NCI-H1436 treated with DMSO at 0.1 percent for 48 hours (cell line): ENCODE measurements at regions not wholly inside any gene's neighbourhood (a gene's known extent, or its start where the extent isn't known, plus 50 kb on each side); places are given as distances from the start of the nearest gene placed in this dataset.
"Not testable (repeated sequence)": the region's sequence is repeated elsewhere in the genome, so short reads cannot be mapped to it uniquely, and the experiment has no call there.

Source experiments
- DNase-seq: peaks from one replicate; lab custom pipeline; 2025; lab: John Stamatoyannopoulos, UW

DNA sequence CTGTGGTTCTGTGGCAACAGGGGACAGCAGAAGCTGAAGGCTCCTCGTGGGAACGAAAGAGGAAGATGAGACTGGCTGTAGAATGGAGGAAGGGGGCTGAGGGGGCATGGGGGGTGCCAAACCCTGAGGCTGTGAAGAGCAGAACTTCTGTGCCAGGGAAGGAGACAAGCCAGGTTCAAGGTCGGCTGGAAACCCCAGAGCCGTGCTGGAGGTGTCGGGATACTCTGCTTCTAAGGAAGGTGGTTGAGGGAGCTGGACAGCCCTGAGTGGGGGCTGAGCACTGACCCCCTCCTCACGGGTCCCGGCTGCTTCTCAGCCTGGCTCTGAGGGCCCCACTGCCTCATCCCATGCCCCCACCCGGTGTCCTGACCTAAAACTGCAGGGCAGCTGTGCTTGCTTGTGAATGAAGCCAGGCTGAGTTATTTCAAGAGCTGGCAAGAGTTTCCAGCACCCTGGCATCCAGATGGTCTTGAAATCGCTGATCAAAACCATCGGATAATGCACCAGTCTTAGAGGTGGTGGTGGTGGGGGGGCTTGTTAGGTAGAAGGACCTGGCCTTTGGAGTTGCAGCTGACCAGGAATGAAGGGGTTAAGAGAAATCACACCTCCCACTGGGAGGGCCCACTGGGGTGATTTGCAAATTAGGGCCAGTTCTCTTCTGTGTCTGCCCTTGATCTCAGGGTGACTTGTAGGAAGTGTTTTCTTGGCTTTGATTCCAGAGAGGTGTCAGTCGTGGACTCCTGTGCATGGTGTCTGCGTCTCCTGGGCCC is 218.9 kb upstream of the C1orf174 start:
- DNase-seq: no peak

DNA sequence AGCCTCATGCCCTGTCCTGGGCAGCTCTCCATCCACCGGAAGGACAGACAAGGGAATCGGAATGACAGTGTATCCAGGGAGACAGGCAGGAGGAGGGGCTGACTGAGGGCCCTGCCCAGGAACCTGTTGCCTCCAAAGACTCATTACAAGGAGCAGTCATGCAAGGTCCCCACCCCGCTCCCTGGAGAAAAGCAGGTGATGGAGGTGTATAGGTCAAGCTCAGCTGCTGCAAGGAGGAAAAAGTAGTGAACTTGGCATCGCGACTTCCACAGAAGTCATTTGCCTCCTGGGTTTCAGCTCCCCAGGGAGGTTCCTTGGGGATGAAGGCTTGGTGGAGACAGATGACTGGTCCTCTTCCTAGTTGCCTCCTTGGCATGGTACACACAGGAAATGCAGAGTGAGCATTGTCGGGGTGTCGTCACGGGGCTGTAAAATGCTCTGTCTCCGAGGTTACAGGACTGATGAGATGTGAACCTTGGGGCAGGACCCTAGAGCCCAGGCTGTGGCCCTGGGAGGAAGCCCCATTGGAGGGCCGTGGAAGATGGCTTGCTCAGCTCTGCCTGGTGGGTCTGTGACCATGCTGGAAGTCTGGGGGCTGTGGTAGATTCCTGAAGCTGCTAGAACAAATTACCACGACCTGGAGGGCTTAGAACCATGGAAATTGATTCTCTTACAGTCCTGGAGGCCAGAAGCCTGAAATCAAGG is 219.6 kb upstream of the C1orf174 start:
- no peak for DNase-seq

- no peak for DNase-seq
These were observed 220.7 kb upstream of the C1orf174 start for GRCh38 chr1:4120557-4121292.

DNA sequence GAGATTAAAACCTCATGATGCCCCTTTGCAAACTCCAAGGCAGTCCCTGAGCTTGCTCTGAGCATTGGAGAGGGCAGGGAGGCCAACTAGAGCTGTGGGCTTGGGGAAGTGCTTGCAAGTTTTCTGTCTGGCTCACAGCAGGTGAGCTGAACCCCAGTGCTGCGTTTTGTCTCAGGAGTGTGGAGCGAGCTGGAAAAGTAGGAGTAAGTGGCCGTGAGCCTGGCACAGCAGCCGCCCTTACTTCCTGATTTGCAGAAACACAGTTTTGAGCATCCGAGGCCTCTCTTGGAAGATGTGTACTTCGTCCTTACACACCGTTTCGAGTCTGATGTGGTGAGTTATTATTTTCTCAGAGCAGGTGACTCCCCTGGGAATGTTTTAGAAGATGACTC is 221.2 kb upstream of the C1orf174 start:
- DNase-seq: no peak

DNA sequence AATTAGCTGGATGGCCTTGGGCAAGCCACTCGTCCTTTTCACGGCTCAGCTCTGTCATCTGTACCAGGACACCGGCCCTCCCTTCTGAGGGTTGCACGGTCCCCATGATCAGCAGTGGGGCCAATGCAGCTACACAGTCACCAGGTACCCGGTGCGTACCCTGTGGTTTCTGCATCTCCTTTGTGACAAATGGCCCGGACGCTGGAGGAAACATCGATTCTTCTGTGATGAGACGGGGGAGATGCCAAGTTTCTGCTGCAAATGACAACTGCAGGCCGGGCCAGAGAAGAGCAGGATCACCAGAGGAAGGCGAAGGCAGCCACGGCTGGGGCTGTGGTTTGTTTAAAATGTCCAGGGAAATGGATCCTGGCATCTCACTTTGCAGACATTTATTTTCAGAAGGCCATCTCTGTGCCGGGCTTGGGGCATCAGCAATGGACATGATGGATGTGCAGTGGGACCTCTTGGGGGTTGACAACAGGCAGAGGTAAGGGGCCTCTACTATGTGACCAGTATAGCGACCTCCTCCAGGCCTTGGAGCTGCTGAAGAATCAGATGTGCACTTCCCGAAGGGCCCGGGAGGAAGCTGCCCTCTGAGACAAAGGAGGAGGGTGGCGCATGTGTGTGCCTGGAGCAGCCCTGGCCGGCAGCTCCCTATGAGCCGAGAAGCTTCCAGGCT is 221.9 kb upstream of the C1orf174 start:
- DNase-seq: no peak

DNA sequence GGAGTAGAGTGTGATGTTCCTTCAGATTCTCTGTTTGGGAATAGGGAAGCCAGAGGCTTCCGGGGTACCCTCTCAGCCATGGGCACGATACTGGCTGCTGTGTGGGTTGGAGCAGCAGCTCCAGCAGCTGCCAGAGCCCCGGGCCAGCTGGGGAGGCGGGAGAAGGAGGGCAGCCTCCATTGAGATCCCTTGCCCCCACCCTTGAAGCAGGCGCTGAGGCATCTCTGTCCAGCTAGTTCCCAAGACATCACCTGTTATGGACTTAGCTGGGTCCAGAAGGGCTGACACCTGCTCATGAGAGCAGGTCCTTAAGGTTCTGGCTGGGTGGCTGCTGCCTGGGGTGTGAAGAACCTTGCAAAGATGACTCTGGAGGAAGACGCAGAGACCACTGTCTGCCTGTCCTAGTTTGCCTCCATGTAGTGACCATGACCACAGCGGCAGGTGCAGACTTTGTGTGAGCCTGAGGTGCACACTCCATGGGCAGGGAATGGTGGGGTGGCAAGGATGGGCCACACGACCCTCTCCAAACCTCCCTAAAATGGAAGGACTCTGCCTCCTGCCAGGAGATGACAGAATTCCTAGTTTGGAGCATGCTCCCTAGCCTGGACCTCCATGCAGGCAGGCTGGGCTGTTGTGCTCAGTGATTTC is 222.6 kb upstream of the C1orf174 start:
- DNase-seq: no peak

DNA sequence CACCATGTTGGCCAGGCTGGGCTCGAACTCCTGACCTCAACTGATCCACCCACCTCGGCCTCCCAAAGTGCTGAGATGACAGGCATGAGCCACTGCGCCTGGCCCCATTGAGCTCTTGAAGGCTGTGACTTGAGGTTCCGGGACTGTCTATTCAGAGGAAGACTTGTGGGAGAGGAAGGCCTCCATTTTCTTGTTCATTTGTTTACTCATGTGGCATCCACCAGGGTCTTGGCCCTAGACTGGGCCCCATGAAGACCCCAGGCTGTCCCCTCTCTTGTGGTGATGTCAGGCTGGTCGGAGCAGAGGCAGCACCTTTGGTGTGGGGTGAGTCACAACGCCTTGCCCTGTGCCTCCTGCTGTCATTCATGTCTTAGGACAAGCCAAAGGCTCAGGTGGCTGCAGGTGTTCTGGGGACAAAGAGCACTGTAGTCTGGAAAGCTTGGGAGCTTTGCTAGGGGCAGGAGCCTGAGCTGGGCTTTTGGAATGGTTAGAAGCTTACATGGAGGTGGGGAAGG is 224.6 kb upstream of the C1orf174 start:
- DNase-seq: no peak

DNA sequence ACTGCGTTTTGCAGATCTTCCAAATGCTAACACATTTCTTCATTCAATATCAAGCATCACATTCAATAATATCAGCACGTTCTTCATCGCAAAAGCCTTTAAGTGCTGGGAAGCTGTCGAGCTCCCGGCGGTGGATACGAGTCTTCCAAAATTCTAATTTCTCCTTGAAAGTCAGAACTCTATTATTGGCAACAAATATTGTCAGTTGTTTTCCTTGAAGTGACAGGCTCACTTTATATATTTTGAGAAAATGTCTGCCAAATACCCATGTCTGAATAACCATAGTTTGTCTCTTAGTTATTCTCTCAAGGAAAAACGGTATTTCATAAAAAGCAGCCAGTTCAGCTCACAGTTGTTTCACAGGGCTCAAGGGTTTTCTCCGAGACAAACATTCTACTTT is 226.2 kb upstream of the C1orf174 start:
- no peak for DNase-seq

DNA sequence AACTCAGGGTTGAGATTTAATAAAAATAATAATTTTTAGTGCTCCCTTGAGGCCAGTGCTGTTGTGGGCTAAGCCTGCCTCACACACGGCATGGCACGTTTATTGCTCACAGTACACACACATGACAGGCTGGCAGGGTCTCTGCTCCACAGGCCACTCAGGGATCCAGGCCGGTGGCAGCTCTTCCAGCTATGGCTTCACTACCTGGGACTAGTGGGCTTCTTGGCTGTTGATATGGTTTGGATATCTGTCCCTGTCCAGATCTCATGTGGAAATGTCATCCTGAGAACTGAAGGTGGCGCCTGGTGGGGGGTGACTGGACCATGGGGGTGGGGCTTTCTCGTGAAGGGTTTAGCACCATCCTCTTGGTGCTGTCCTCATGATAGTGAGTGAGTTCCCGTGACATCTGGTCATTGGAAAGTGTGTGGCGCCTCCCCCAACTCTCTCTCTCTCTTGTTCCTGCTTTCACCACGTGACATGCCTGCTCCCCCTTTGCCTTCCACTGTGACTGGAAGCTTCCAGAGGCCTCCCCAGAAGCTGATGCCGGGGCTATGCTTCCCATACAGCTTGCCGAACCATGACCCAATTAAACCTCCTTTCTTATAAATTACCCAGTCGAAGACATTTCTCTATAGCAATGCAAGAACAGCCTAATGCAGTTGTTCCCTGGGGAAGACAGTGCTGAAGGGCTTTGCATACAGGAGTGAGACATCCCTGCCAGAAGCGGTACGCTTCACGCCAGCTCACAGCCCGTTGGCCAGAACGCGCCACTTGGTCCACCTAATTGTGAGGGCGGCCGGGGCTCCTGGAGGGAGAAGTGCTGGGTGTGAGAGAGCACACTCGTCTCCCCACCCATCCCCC is 226.9 kb upstream of the C1orf174 start:
- no peak for DNase-seq

DNA sequence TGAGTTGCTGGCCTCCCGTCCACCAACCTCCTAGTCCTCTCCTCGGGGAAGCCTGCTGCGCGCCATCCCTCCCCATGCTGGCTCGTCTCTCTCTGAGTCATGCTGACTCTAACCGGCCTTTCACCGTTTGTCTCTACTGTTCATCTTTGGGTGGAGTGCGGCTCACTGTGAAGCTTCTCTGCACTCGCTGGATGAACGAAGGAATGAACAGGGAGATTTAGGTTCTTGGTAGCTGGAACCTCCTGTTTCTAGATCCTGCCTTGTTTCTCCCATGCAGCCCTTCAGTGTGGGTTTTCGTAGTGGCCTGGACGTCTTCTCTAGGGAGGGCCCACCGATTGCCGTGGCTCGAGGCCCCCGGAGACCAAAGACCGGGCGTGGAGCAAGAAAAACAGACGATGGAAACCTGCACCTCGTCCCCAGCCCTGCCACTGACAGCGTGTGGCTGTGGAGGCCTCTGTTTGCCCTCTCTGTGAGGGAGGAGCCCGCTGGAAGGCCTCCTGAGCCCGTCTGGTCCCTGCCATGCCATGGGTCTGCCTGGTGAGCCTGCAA is 227.6 kb upstream of the C1orf174 start:
- DNase-seq: no peak

- no peak for DNase-seq
These were observed 228.5 kb upstream of the C1orf174 start for GRCh38 chr1:4128616-4129015.

- DNase-seq: no peak
These were observed 229.6 kb upstream of the C1orf174 start for GRCh38 chr1:4129693-4130092.

- no peak for DNase-seq
These were observed 230.0 kb upstream of the C1orf174 start for GRCh38 chr1:4130096-4130495.

- no peak for DNase-seq
These were observed 231.7 kb upstream of the C1orf174 start for GRCh38 chr1:4131734-4132133.

- no peak for DNase-seq
These were observed 232.6 kb upstream of the C1orf174 start for GRCh38 chr1:4132352-4133296.

DNA sequence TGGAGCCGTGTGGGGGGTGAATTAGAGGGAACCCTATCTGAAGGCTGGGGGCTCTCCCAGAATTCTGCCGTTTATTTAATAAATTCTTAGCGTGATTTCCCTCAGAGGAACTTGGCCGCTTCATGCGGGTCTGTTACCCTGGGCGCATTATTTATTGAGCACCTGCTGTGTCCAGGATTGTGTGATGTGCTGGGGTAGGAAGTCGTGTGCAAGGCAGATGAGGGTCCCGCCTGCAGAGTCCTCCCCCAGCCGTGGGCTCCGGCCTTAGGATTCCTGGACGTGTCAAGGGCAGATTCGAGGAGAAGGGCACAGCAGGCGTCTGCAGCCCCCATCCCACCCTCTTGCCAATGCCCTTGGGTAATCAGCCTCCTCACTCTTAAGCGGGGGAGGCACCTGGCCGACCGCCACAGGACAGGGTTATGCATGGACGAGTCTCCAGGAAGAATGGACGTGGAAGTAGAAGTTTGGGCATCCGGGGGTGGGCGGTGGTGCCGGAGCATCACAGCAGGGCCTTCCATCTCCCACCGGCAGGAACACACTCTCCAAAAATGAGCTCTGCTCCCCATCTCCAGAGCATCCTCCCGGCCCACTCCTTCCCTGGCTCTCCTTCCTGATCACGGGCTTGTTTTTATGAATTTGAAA is 233.3 kb upstream of the C1orf174 start:
- no peak for DNase-seq

- no peak for DNase-seq
These were observed 233.9 kb upstream of the C1orf174 start for GRCh38 chr1:4133939-4134321.

DNA sequence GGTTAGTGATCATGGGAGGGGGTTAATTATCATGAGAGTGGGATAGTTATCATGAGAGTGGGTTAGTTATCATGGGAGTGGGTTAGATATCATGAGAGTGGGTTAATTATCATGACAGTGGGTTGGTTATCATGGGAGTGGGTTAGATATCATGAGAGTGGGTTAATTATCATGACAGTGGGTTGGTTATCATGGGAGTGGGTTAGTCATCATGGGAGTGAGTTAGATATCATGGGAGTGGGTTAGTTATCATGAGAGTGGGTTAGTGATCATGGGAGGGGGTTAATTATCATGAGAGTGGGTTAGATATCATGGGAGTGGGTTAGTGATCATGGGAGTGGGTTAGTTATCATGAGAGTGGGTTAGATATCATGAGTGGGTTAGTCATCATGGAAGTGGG is 235.8 kb upstream of the C1orf174 start:
- not testable (repeated sequence) for DNase-seq
